ENCODE measurements at regions not wholly inside any gene's neighbourhood (a gene's known extent, or its start where the extent isn't known, plus 50 kb on each side); places are given as distances from the start of the nearest gene placed in this dataset.

DNA sequence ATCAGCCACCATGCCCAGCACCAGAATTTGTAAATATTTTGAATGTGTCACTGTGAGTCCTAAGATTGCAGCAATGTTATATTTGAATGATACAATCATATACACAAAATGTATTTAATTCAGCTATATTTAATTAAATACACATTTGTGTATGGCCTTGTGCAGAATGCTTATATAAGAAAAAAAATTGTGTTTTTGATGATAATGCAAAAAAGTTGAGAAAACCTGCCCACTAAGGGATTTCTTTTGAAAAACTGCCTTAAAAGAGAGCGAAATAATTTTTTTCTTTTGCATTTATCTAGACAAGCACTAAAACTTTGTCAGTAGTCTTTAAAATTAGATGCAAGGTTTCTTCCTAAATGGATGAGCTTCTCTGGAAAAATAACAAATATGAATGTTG is 68.1 kb upstream of the OTUD4 start:
- Histone ChIP-seq H3K4me1 (ENCODE audit: insufficient read depth, low read length) (no peaks in the 10 kb centered on the region), H3K4me3 (ENCODE audit: low read length) (no peak overlapping the region), H3K9me2 (replicated peaks; ENCODE audit: low read length) (0 out of 2 replicates have a peak, but pooled peaks cover 3% of the 10 kb centered on the region), H3K36me3 (ENCODE audit: low read depth, low read length) (no peaks in the 10 kb centered on the region), H3K27ac (ENCODE audit: low read length) (no peak overlapping the region), H3K79me2 (ENCODE audit: low read length) (no peaks in the 10 kb centered on the region), H4K20me1 (ENCODE audit: low read length) (no peaks in the 10 kb centered on the region), H3K9ac (ENCODE audit: low read length) (no peak overlapping the region), H3F3A (ENCODE audit: low read length, unreplicated experiment) (no peaks in the 10 kb centered on the region), H3K9me3 (ENCODE audit: low read length) (no peaks in the 10 kb centered on the region), H2AFZ (ENCODE audit: low read length) (no peak overlapping the region), H3K4me2 (ENCODE audit: low read length) (no peak overlapping the region), H3K27me3 (ENCODE audit: low read length) (no peaks in the 10 kb centered on the region)
- no peak for ATAC-seq
- ChIA-PET POLR2A (ENCODE audit: unreplicated experiment) (no interaction called here), CTCF (interaction anchor here (0.6 kb wide), 1 partner anchor 31 kb away, joined by 6 read pairs; no protein-coding TSS in a partner anchor)
- intact Hi-C loops (cut with micrococcal nuclease): no loop called here
- BruUV-seq (replicated peaks): no TSS peak
- no peak for DNase-seq
- TF ChIP-seq EZH2 (IDR thresholded peaks at IDR 0.05; ENCODE audit: low read length, unreplicated experiment): no peak
- TF ChIP-seq EZH2phosphoT487 (IDR thresholded peaks at IDR 0.05; ENCODE audit: borderline replicate concordance, low read length): no peak
- TF ChIP-seq, protein P1, sequence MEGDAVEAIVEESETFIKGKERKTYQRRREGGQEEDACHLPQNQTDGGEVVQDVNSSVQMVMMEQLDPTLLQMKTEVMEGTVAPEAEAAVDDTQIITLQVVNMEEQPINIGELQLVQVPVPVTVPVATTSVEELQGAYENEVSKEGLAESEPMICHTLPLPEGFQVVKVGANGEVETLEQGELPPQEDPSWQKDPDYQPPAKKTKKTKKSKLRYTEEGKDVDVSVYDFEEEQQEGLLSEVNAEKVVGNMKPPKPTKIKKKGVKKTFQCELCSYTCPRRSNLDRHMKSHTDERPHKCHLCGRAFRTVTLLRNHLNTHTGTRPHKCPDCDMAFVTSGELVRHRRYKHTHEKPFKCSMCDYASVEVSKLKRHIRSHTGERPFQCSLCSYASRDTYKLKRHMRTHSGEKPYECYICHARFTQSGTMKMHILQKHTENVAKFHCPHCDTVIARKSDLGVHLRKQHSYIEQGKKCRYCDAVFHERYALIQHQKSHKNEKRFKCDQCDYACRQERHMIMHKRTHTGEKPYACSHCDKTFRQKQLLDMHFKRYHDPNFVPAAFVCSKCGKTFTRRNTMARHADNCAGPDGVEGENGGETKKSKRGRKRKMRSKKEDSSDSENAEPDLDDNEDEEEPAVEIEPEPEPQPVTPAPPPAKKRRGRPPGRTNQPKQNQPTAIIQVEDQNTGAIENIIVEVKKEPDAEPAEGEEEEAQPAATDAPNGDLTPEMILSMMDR (conservative IDR thresholded peaks at IDR 0.05; ENCODE audit: low read depth, low read length): no peak

DNA sequence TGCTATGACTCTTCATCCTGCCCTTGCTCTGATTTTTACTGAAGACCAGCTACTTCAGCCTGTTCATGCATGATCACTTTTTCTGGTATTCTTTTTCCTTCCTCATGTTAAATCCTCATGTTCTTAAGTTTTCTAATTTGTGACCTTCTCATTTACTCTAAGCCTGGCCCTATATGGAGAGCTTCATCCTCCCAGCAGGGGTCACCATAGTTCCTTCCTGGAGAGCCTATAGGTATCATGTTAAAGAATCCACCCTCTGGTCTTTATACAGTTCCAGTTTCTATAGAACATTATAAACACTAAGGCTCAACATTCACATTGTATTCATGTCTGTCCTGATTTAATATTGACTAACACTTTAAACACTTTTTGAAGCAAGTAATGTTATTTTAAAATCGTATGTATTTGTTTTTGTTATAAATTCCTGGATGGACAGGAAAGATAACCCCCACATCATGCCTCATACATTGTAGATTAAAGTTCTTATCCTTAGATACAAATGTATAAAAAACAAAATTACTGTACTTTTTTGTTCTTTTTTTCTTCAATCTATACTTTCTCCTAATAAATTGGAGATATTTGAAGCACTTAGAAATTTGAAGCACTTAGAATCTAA is 53.8 kb upstream of the OTUD4 start:
- 0 out of 2 replicates have a peak overlapping the region, but pooled peaks have one; percentile 20 for H2AFZ ChIP-seq (ENCODE audit: low read length)
- no peaks in the 10 kb centered on the region for H3K9me3 ChIP-seq (ENCODE audit: low read length)
- ATAC-seq: peak; percentile 100
- H4K20me1 ChIP-seq (ENCODE audit: low read length): no peaks in the 10 kb centered on the region
- no peaks in the 10 kb centered on the region for H3K9me2 ChIP-seq (replicated peaks; ENCODE audit: low read length)
- no peaks in the 10 kb centered on the region for H3K27me3 ChIP-seq (ENCODE audit: low read length)
- H3K4me1 ChIP-seq (ENCODE audit: insufficient read depth, low read length): 0 out of 2 replicates have a peak, but pooled peaks cover 5% of the 10 kb centered on the region
- no peaks in the 10 kb centered on the region for H3F3A ChIP-seq (ENCODE audit: low read length, unreplicated experiment)
- H3K9ac ChIP-seq (ENCODE audit: low read length): no peak overlapping the region
- no peaks in the 10 kb centered on the region for H3K79me2 ChIP-seq (ENCODE audit: low read length)
- H3K4me2 ChIP-seq (ENCODE audit: low read length): no peak overlapping the region
- POLR2A ChIA-PET (ENCODE audit: unreplicated experiment): interaction anchor here (0.5 to 0.6 kb wide), 2 partner anchors 18 to 553 kb away, joined by 3 to 6 read pairs; no protein-coding TSS in a partner anchor
- no TSS peak for BruUV-seq (replicated peaks)
- no peak for TF ChIP-seq EZH2phosphoT487 (IDR thresholded peaks at IDR 0.05; ENCODE audit: borderline replicate concordance, low read length)
- TF ChIP-seq, protein P1 (conservative IDR thresholded peaks at IDR 0.05; ENCODE audit: low read depth, low read length): peak; percentile 98
- no peak overlapping the region for H3K27ac ChIP-seq (ENCODE audit: low read length)
- CTCF ChIA-PET: interaction anchor here (0.6 to 1.9 kb wide), 4 partner anchors 18 to 383 kb away, joined by 3 to 18 read pairs (median 6); no protein-coding TSS in a partner anchor
- peak; percentile 87 for DNase-seq
- no peaks in the 10 kb centered on the region for H3K36me3 ChIP-seq (ENCODE audit: low read depth, low read length)
- intact Hi-C loops (cut with micrococcal nuclease): loop anchor here (1.0 to 5.0 kb wide), 5 partner anchors 249 to 703 kb away; partner anchors contain the start of gene ZNF827
- H3K4me3 ChIP-seq (ENCODE audit: low read length): no peak overlapping the region

Measured in PC-3 (cell line).